ENCODE measurements at regions not wholly inside any gene's neighbourhood (a gene's known extent, or its start where the extent isn't known, plus 50 kb on each side); places are given as distances from the start of the nearest gene placed in this dataset.

GRCh38 chr2:2640371-2640770, 309.3 kb upstream of the MYT1L start (continued):
- TF ChIP-seq UBTF (IDR thresholded peaks at IDR 0.05; ENCODE audit: borderline replicate concordance in 1 of 2, low read depth in 2 of 2, low read length in 2 of 2): no peak

- Histone ChIP-seq H3K4me1 (replicated peaks in 1 of 2; ENCODE audit: control insufficient read depth in 2 of 2, insufficient read depth in 2 of 2, low read length in 2 of 2) (no peaks in the 10 kb centered on the region), H3K79me2 (ENCODE audit: control insufficient read depth, insufficient read depth, low read length) (no peaks in the 10 kb centered on the region), H3K9me1 (ENCODE audit: control insufficient read depth, insufficient read depth, low read length) (no peaks in the 10 kb centered on the region), H4K20me1 (replicated peaks; ENCODE audit: control insufficient read depth, insufficient read depth, low read length) (no peaks in the 10 kb centered on the region), H3K4me3 (no peak overlapping the region), H3K27me3 (ENCODE audit: control insufficient read depth in 2 of 2, insufficient read depth in 2 of 2, low read length in 2 of 2) (peaks cover 3 to 78% of the 10 kb centered on the region in 2 experiments; a peak in 4 of 5 replicates), H3K9me3 (replicated peaks; ENCODE audit: control insufficient read depth, insufficient read depth, low read depth, low read length) (no peaks in the 10 kb centered on the region), H3K36me3 (ENCODE audit: control insufficient read depth, insufficient read depth, low read length) (no peaks in the 10 kb centered on the region), H3K4me2 (ENCODE audit: insufficient read depth, low read length) (no peak overlapping the region), H2AFZ (ENCODE audit: low read depth, low read length) (no peak overlapping the region), H3K9ac (ENCODE audit: insufficient read depth in 1 of 2, low read depth in 2 of 2, low read length in 2 of 2) (no peak overlapping the region), H3K27ac (ENCODE audit: extremely low read depth, low read depth, low read length) (no peak overlapping the region)
- DNase-seq (ENCODE audit: extremely low read depth in 1 of 4, low spot score in 3 of 4) (no peak), ATAC-seq (no peak), FAIRE-seq (no peak)
- 0% methylated on average over 27 of the region's 31 CpGs for WGBS (ENCODE audit: insufficient coverage, low coverage, missing lambda C conversion rate)
- intact Hi-C loops (cut with micrococcal nuclease): no loop called here
- no TSS peak for BruUV-seq (replicated peaks)
- POLR2A ChIA-PET: interaction anchor here (0.6 kb wide), 1 partner anchor 728 kb away, joined by 3 read pairs; no protein-coding TSS in a partner anchor
- in situ Hi-C loops (cut with MboI): no loop called here
- CTCF ChIA-PET (ENCODE audit: low intra/inter-chr PET ratio): no interaction called here
- TF ChIP-seq TFAP4 (CRISPR knock-in tag; IDR thresholded peaks at IDR 0.05; ENCODE audit: borderline replicate concordance): no peak
- TF ChIP-seq THRAP3 (IDR thresholded peaks at IDR 0.05; ENCODE audit: borderline replicate concordance): no peak
- TF ChIP-seq ZNF165 (CRISPR knock-in tag; IDR thresholded peaks at IDR 0.05; ENCODE audit: borderline replicate concordance): no peak
- TF ChIP-seq FOXK2 (conservative IDR thresholded peaks at IDR 0.05 in 1 of 2, IDR thresholded peaks at IDR 0.05 in 1 of 2; ENCODE audit: low read depth in 2 of 2): no peak
- TF ChIP-seq ZNF592 (IDR thresholded peaks at IDR 0.05): no peak
- no peak for TF ChIP-seq CREB1 (IDR thresholded peaks at IDR 0.05)
- no peak for TF ChIP-seq CREB1 (CRISPR knock-in tag; IDR thresholded peaks at IDR 0.05)
- no peak for TF ChIP-seq BDP1 (IDR thresholded peaks at IDR 0.05; ENCODE audit: insufficient read depth, insufficient read length)
- TF ChIP-seq STAG1 (CRISPR knock-in tag; IDR thresholded peaks at IDR 0.05; ENCODE audit: borderline replicate concordance): no peak
These were observed 308.4 kb upstream of the MYT1L start for GRCh38 chr2:2639251-2640139.

Data from K562 (cell line).